GM18517 (cell line): ENCODE measurements at regions not wholly inside any gene's neighbourhood (a gene's known extent, or its start where the extent isn't known, plus 50 kb on each side); places are given as distances from the start of the nearest gene placed in this dataset.

ENCODE experiments used
- ATAC-seq: cut with Tn5 transposase; IDR thresholded peaks from one replicate; pipeline ENCODE4 v1.9.1; 2021; ENCODE audit warnings: mild to moderate bottlenecking, moderate library complexity; ENCODE audit not compliant: unreplicated experiment

- ATAC-seq, result no peak
Observed at GRCh38 chr10:81093056-81093455, 555.4 kb downstream of the SH2D4B start.

GRCh38 chr10:81095238-81095637 lies 557.5 kb downstream of the SH2D4B start:
- no peak for ATAC-seq

GRCh38 chr10:81096558-81096957 lies 558.9 kb downstream of the SH2D4B start:
- peak; percentile 68 for ATAC-seq

- no peak for ATAC-seq
Observed at GRCh38 chr10:81101062-81101461, 563.4 kb downstream of the SH2D4B start.

GRCh38 chr10:81104494-81104893 lies 566.8 kb downstream of the SH2D4B start:
- ATAC-seq, result no peak

- ATAC-seq, result peak; percentile 85
Observed at GRCh38 chr10:81108516-81109199, 571.0 kb downstream of the SH2D4B start.

- ATAC-seq, result peak; percentile 28
Observed at GRCh38 chr10:81109200-81109752, 571.6 kb downstream of the SH2D4B start.

GRCh38 chr10:81116201-81116600 lies 578.5 kb downstream of the SH2D4B start:
- ATAC-seq, result no peak

GRCh38 chr10:81116990-81117389 lies 579.3 kb downstream of the SH2D4B start:
- no peak for ATAC-seq

GRCh38 chr10:81127931-81128330 lies 590.2 kb downstream of the SH2D4B start:
- ATAC-seq, result no peak

GRCh38 chr10:81130014-81130413 lies 592.3 kb downstream of the SH2D4B start:
- no peak for ATAC-seq

GRCh38 chr10:81135851-81136250 lies 598.1 kb downstream of the SH2D4B start:
- peak; percentile 98 for ATAC-seq

- peak; percentile 36 for ATAC-seq
Observed at GRCh38 chr10:81136261-81136660, 598.6 kb downstream of the SH2D4B start.

GRCh38 chr10:81145975-81146374 lies 608.3 kb downstream of the SH2D4B start:
- no peak for ATAC-seq

GRCh38 chr10:81146436-81146835 lies 608.7 kb downstream of the SH2D4B start:
- ATAC-seq, result no peak

GRCh38 chr10:81152656-81153055 lies 615.0 kb downstream of the SH2D4B start:
- no peak for ATAC-seq

- ATAC-seq, result no peak
Observed at GRCh38 chr10:81157681-81158080, 620.0 kb downstream of the SH2D4B start.

- ATAC-seq, result no peak
Observed at GRCh38 chr10:81177651-81178244, 640.0 kb downstream of the SH2D4B start.

GRCh38 chr10:81179324-81179723 lies 641.6 kb downstream of the SH2D4B start:
- no peak for ATAC-seq

GRCh38 chr10:81179805-81180452 lies 642.2 kb downstream of the SH2D4B start:
- ATAC-seq, result peak; percentile 89

- ATAC-seq, result no peak
Observed at GRCh38 chr10:81182296-81182695, 644.6 kb downstream of the SH2D4B start.

GRCh38 chr10:81192221-81192788 lies 654.6 kb downstream of the SH2D4B start:
- no peak for ATAC-seq
